UCSD-AML1 (cell line): ENCODE measurements at regions not wholly inside any gene's neighbourhood (a gene's known extent, or its start where the extent isn't known, plus 50 kb on each side); places are given as distances from the start of the nearest gene placed in this dataset.

ENCODE experiments used
- DNase-seq: peaks from one replicate; lab custom pipeline; 2025; ENCODE audit not compliant: unreplicated experiment; lab: John Stamatoyannopoulos, UW

GRCh38 chr5:155402927-155403640 lies 389.5 kb downstream of the KIF4B start:
- no peak for DNase-seq

GRCh38 chr5:155406815-155407214 lies 393.3 kb downstream of the KIF4B start:
- no peak for DNase-seq

- DNase-seq, result no peak
Observed at GRCh38 chr5:155408465-155408864, 394.9 kb downstream of the KIF4B start.

GRCh38 chr5:155416765-155417164 lies 403.2 kb downstream of the KIF4B start:
- no peak for DNase-seq

- DNase-seq, result no peak
Observed at GRCh38 chr5:155418960-155419579, 405.5 kb downstream of the KIF4B start.

GRCh38 chr5:155430192-155430591 lies 416.6 kb downstream of the KIF4B start:
- no peak for DNase-seq

- no peak for DNase-seq
Observed at GRCh38 chr5:155434267-155434666, 420.7 kb downstream of the KIF4B start.

GRCh38 chr5:155434681-155435080 lies 421.1 kb downstream of the KIF4B start:
- no peak for DNase-seq

- no peak for DNase-seq
Observed at GRCh38 chr5:155441849-155442248, 428.3 kb downstream of the KIF4B start.

- no peak for DNase-seq
Observed at GRCh38 chr5:155451106-155451505, 437.6 kb downstream of the KIF4B start.

- DNase-seq, result no peak
Observed at GRCh38 chr5:155455791-155456514, 442.4 kb downstream of the KIF4B start.

- DNase-seq, result no peak
Observed at GRCh38 chr5:155459889-155460500, 446.4 kb downstream of the KIF4B start.

- DNase-seq, result no peak
Observed at GRCh38 chr5:155460501-155460931, 447.0 kb downstream of the KIF4B start.

GRCh38 chr5:155461304-155461703 lies 447.7 kb downstream of the KIF4B start:
- no peak for DNase-seq

GRCh38 chr5:155466851-155467250 lies 453.3 kb downstream of the KIF4B start:
- DNase-seq, result no peak

GRCh38 chr5:155471027-155471426 lies 457.5 kb downstream of the KIF4B start:
- DNase-seq, result no peak

- DNase-seq, result no peak
Observed at GRCh38 chr5:155472780-155473179, 459.2 kb downstream of the KIF4B start.

GRCh38 chr5:155475318-155475717 lies 461.8 kb downstream of the KIF4B start:
- no peak for DNase-seq

GRCh38 chr5:155480731-155481131 lies 467.2 kb downstream of the KIF4B start:
- DNase-seq, result no peak

- no peak for DNase-seq
Observed at GRCh38 chr5:155481182-155481581, 467.6 kb downstream of the KIF4B start.

GRCh38 chr5:155482428-155482827 lies 468.9 kb downstream of the KIF4B start:
- no peak for DNase-seq

GRCh38 chr5:155485386-155485785 lies 471.8 kb downstream of the KIF4B start:
- no peak for DNase-seq
